Psoas muscle (tissue), 7 donors: ENCODE measurements at regions not wholly inside any gene's neighbourhood (a gene's known extent, or its start where the extent isn't known, plus 50 kb on each side); places are given as distances from the start of the nearest gene placed in this dataset.
"Not testable (repeated sequence)": the region's sequence is repeated elsewhere in the genome, so short reads cannot be mapped to it uniquely, and the experiment has no call there.

Source experiments
- ATAC-seq, 4 donors: fragments of 200-7000 bp; cut with Tn5 transposase; one replicate each; pipeline ENCODE4 v1.9.1; 2020; ENCODE audit warnings: moderate library complexity in 3 of 4, mild to moderate bottlenecking in 2 of 4
- DNase-seq, 2 donors: peaks; one replicate each; pipeline ENCODE4 v3.0.0-alpha.2; 2020
- H3K27ac ChIP-seq: fragments of 200-600 bp; one replicate; pipeline ENCODE4 v1.8.0; 2022
- H3K27me3 ChIP-seq, 3 donors: fragments of 200-600 bp in 1 of 3; one replicate each; pipeline versions ENCODE4 v1.6.1 to v1.8.0; 2013 to 2022; ENCODE audit warnings: low read length in 2 of 3, mild to moderate bottlenecking in 2 of 3, moderate library complexity in 1 of 3; ENCODE audit not compliant: insufficient read depth in 3 of 3
- H3K36me3 ChIP-seq, 2 donors: fragments of 200-600 bp in 1 of 2; one replicate each; pipeline versions ENCODE4 v1.6.1 to v1.8.0; 2013 to 2022; ENCODE audit warnings: low read depth in 1 of 2, mild to moderate bottlenecking in 1 of 2, moderate library complexity in 1 of 2; ENCODE audit not compliant: insufficient read depth in 1 of 2
- H3K4me1 ChIP-seq: fragments of 200-600 bp; one replicate; pipeline ENCODE4 v1.8.0; 2022
- H3K4me3 ChIP-seq: fragments of 200-600 bp; one replicate; pipeline ENCODE4 v1.8.0; 2022; ENCODE audit warnings: mild to moderate bottlenecking
- H3K9me3 ChIP-seq: fragments of 200-600 bp; one replicate; pipeline ENCODE4 v1.8.0; 2022
- WGBS, 3 donors: extraction: QIAGEN DNeasy Blood & Tissue Kit; methylation state at CpG; one replicate each; pipeline versions ENCODE4 v1.1.6 to v1.1.7; 2013; 5-methylcytosine and 5-hydroxymethylcytosine counted together
- intact Hi-C, 2 donors: fragments of 100-400 bp; cut with DNase I; formaldehyde crosslinking; loops; one replicate each; pipeline versions ENCODE4 v1.11.0 to v1.14.2; 2022
- TF ChIP-seq, protein P1 (sequence below): fragments of 200-600 bp; IDR thresholded peaks from one replicate; pipeline ENCODE4 v1.8.0; 2022; ENCODE audit warnings: antibody characterized with exemption
- donor health status: healthy with polysubstance abuse.
- donor health status: DM: no; HTN: no; CAD: no; lungs with moderate emphysema.
- donor health status: Bipolar disorder and iron deficiency.
- donor health status: healthy.
- donor health status: DM: yes; HTN: yes; CAD: no.
- donor health status: DM: no; HTN: no; CAD: no.
- donor health status: DM: yes; HTN: yes; CAD: no.

DNA sequence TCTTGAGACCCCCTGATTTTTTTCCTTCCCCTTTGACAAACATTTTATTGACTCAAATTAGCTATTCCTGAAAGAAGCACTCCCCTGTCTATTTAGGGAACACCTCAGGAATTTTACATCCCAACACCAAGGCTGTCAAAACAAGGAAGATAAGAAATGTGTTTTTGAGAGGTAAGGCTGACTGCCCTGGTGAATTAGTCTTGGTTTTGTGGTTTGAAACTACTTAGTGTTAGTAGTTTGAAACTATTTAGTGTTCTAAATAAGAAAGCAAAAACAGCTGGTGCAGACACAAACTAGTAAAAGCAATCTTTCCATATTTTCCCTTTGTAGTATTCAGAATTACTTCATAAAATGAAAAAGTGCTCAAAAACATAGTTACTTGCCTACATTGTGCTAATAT is 120.7 kb downstream of the PCSK1 start:
- ATAC-seq (no peak), DNase-seq (no peak)
- TF ChIP-seq, protein P1, sequence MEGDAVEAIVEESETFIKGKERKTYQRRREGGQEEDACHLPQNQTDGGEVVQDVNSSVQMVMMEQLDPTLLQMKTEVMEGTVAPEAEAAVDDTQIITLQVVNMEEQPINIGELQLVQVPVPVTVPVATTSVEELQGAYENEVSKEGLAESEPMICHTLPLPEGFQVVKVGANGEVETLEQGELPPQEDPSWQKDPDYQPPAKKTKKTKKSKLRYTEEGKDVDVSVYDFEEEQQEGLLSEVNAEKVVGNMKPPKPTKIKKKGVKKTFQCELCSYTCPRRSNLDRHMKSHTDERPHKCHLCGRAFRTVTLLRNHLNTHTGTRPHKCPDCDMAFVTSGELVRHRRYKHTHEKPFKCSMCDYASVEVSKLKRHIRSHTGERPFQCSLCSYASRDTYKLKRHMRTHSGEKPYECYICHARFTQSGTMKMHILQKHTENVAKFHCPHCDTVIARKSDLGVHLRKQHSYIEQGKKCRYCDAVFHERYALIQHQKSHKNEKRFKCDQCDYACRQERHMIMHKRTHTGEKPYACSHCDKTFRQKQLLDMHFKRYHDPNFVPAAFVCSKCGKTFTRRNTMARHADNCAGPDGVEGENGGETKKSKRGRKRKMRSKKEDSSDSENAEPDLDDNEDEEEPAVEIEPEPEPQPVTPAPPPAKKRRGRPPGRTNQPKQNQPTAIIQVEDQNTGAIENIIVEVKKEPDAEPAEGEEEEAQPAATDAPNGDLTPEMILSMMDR: no peak
- Histone ChIP-seq H3K9me3 (peaks cover 4% of the 10 kb centered on the region), H3K27me3 (no peaks in the 10 kb centered on the region), H3K27ac (no peak overlapping the region), H3K4me1 (no peaks in the 10 kb centered on the region), H3K36me3 (no peaks in the 10 kb centered on the region), H3K4me3 (no peak overlapping the region)
- intact Hi-C loops: no loop called here

DNA sequence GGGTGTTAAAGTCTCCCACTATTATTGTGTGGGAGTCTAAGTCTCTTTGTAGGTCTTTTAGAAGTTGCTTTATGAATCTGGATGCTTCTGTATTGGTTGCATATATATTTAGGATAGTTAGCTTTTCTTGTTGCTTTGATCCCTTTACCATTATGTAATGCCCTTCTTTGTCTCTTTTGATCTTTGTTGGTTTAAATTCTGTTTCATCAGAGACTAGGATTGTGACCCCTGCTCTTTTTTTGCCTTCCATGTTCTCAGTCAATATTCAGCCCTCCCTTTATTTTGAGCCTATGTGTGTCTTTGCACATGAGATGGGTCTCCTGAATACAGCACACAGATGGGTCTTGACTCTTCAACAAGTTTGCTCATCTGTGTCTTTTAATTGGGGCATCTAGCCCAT is 126.0 kb downstream of the PCSK1 start:
- ATAC-seq, DNase-seq, H3K27me3 ChIP-seq, H3K36me3 ChIP-seq, H3K27ac ChIP-seq, intact Hi-C loops, H3K4me3 ChIP-seq, H3K4me1 ChIP-seq: not testable (repeated sequence)
- peaks cover 15% of the 10 kb centered on the region for H3K9me3 ChIP-seq

DNA sequence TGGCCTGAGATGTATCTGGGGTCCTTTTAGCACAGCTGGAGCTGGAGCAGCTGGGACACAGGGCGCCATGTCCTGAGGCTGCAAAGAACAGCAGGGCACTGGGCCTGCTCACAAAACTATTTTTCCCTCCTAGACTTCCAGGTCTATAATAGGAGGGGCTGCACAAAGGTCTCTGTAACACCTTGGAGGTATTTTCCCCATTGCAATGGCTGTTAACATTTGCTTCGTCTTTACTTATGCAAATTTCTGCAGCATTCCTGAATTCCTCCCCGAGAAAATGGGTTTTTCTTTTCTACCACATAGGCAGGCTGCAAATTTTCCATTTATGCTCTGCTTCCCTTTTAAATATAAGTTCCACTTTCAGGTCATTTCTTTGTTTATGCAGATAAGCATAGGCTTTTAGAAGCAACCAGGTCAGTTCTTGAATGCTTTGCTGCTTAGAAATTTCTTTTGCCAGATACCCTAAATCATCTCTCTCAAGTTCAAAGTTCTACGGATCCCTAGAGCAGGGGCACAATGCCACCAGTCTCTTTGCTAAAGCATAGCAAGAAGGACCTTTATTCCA is 130.8 kb downstream of the PCSK1 start:
- H3K36me3 ChIP-seq: no peaks in the 10 kb centered on the region
- intact Hi-C loops: no loop called here

DNA sequence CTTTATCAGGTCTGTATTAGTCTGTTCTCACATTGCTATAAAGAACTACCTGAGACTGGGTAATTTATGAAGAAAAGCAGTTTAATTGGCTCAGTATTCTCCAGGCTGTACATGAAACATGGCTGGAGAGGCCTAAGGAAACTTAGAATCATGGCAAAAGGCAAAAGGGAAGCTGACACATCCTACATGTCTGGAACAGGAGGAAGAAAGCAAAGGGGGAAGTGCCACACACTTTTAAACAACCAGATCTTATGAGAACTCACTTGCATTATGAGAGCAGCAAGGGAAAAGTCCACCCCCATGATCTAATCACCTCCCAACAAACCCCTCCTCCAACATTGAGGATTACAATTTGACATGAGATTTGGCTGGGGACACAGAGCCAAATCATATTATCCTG is 132.1 kb downstream of the PCSK1 start:
- Histone ChIP-seq H3K4me3 (no peak overlapping the region), H3K27me3 (no peaks in the 10 kb centered on the region), H3K4me1 (no peaks in the 10 kb centered on the region), H3K27ac (no peak overlapping the region), H3K9me3 (peaks cover 19% of the 10 kb centered on the region), H3K36me3 (no peaks in the 10 kb centered on the region)
- TF ChIP-seq, protein P1: no peak
- ATAC-seq (no peak), DNase-seq (no peak)
- intact Hi-C loops: no loop called here

More for the DNA sequence above, 130.8 kb downstream of the PCSK1 start:
- Histone ChIP-seq H3K27ac (no peak overlapping the region), H3K4me3 (no peak overlapping the region), H3K9me3 (peaks cover 19% of the 10 kb centered on the region), H3K4me1 (no peaks in the 10 kb centered on the region), H3K27me3 (no peaks in the 10 kb centered on the region)
- no peak for ATAC-seq
- WGBS, 3 donors: 75 to 80% (median 78%) methylated on average over 4 of the region's 4 CpGs
- TF ChIP-seq, protein P1: no peak
- DNase-seq: no peak

DNA sequence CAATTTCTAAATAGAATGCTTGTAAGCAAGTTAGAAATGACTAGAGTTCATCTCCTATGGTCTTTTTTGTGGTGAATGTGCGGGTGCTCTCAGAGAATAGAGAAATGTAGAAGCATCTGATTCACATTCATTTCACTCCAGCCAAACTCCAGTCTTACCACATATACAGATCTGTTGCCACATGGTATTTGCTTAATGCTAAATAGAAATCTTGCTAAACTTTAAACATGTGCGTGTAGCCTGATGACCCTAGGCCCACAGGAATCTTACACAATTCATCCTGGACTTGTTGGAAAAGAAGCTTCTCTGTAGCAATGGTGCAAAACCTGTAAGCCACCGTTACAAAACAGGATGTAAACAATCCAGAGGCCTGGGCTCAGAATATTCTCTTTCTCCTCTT is 135.2 kb downstream of the PCSK1 start:
- TF ChIP-seq, protein P1: no peak
- Histone ChIP-seq H3K4me3 (no peak overlapping the region), H3K4me1 (no peaks in the 10 kb centered on the region), H3K36me3 (no peaks in the 10 kb centered on the region), H3K9me3 (peaks cover 7% of the 10 kb centered on the region), H3K27me3 (no peaks in the 10 kb centered on the region), H3K27ac (no peak overlapping the region)
- peak in 1 of 4 donors; percentile 30 for ATAC-seq
- intact Hi-C loops: no loop called here
- no peak for DNase-seq
- 60 to 62% (median 61%) methylated on average over 3 of the region's 3 CpGs for WGBS, 3 donors
